ENCODE measurements at regions not wholly inside any gene's neighbourhood (a gene's known extent, or its start where the extent isn't known, plus 50 kb on each side); places are given as distances from the start of the nearest gene placed in this dataset.

- Histone ChIP-seq H3K4me1 (ENCODE audit: control insufficient read depth in 4 of 4, insufficient read depth in 4 of 4, low read length in 3 of 4) (no peaks in the 10 kb centered on the region), H3K27ac (ENCODE audit: low read depth in 1 of 2, low read length in 2 of 2) (no peak overlapping the region), H3K4me3 (ENCODE audit: low read depth in 1 of 3, low read length in 3 of 3) (no peak overlapping the region), H3K9ac (ENCODE audit: low read depth in 1 of 2, low read length in 2 of 2) (no peak overlapping the region), H3K36me3 (ENCODE audit: control insufficient read depth in 4 of 4, insufficient read depth in 3 of 4, low read depth in 1 of 4, low read length in 3 of 4) (no peaks in the 10 kb centered on the region), H3K27me3 (ENCODE audit: control insufficient read depth in 4 of 4, insufficient read depth in 4 of 4, low read length in 3 of 4) (no peaks in the 10 kb centered on the region), H3K9me3 (ENCODE audit: control insufficient read depth in 4 of 4, low read length in 3 of 4) (no peaks in the 10 kb centered on the region)
- TF ChIP-seq RXRA (IDR thresholded peaks at IDR 0.05), result no peak
- no peak for TF ChIP-seq HNF4G (IDR thresholded peaks at IDR 0.05)
- TF ChIP-seq ATF3 (IDR thresholded peaks at IDR 0.05), result no peak
- TF ChIP-seq GABPA (IDR thresholded peaks at IDR 0.05 in 1 of 2, conservative IDR thresholded peaks at IDR 0.05 in 1 of 2), result no peak
- no peak for TF ChIP-seq CTCF (IDR thresholded peaks at IDR 0.05; ENCODE audit: low read depth, low read length, missing input control)
- no peak for TF ChIP-seq NR2F2 (IDR thresholded peaks at IDR 0.05)
- TF ChIP-seq MAX (IDR thresholded peaks at IDR 0.05), result no peak
- no peak for TF ChIP-seq HNF4A (conservative IDR thresholded peaks at IDR 0.05)
- DNase-seq (ENCODE audit: low spot score), result no peak
- WGBS, result 57% methylated on average over 5 of the region's 5 CpGs
Measured at GRCh38 chr6:92826633-92827032, 592.7 kb downstream of the EPHA7 start.

GRCh38 chr6:92822222-92822621 lies 597.1 kb downstream of the EPHA7 start:
- WGBS, result 61% methylated on average over 4 of the region's 4 CpGs
- H3K9ac ChIP-seq (ENCODE audit: low read depth in 1 of 2, low read length in 2 of 2), result no peak overlapping the region

More at GRCh38 chr6:92822222-92822621, 597.1 kb downstream of the EPHA7 start:
- DNase-seq (ENCODE audit: low spot score), result no peak
- no peak overlapping the region for H3K4me3 ChIP-seq (ENCODE audit: low read depth in 1 of 3, low read length in 3 of 3)
- no peaks in the 10 kb centered on the region for H3K27me3 ChIP-seq (ENCODE audit: control insufficient read depth in 4 of 4, insufficient read depth in 4 of 4, low read length in 3 of 4)
- no peaks in the 10 kb centered on the region for H3K36me3 ChIP-seq (ENCODE audit: control insufficient read depth in 4 of 4, insufficient read depth in 3 of 4, low read depth in 1 of 4, low read length in 3 of 4)
- TF ChIP-seq HNF4A (conservative IDR thresholded peaks at IDR 0.05), result no peak
- no peak for TF ChIP-seq JUND (IDR thresholded peaks at IDR 0.05)
- TF ChIP-seq MAX (IDR thresholded peaks at IDR 0.05), result no peak
- TF ChIP-seq RAD21 (IDR thresholded peaks at IDR 0.05), result no peak
- TF ChIP-seq REST (IDR thresholded peaks at IDR 0.05), result no peak
- TF ChIP-seq TAF1 (conservative IDR thresholded peaks at IDR 0.05), result no peak
- TF ChIP-seq HNF4G (IDR thresholded peaks at IDR 0.05), result no peak
- no peak for TF ChIP-seq ZBTB33 (IDR thresholded peaks at IDR 0.05)
- no peak for TF ChIP-seq NR2F2 (IDR thresholded peaks at IDR 0.05)
- TF ChIP-seq FOXA2 (IDR thresholded peaks at IDR 0.05), result no peak
- no peak for TF ChIP-seq EGR1 (IDR thresholded peaks at IDR 0.05; ENCODE audit: low read depth in 2 of 2)
- no peak for TF ChIP-seq FOXA1 (IDR thresholded peaks at IDR 0.05)
- no peak for TF ChIP-seq RXRA (IDR thresholded peaks at IDR 0.05)
- TF ChIP-seq YY1 (IDR thresholded peaks at IDR 0.05), result no peak
- no peak for TF ChIP-seq SP1 (IDR thresholded peaks at IDR 0.05)
- no peak for TF ChIP-seq CTCF (IDR thresholded peaks at IDR 0.05; ENCODE audit: low read depth, low read length, missing input control)
- no peaks in the 10 kb centered on the region for H3K4me1 ChIP-seq (ENCODE audit: control insufficient read depth in 4 of 4, insufficient read depth in 4 of 4, low read length in 3 of 4)
- H3K9me3 ChIP-seq (ENCODE audit: control insufficient read depth in 4 of 4, low read length in 3 of 4), result no peaks in the 10 kb centered on the region
- H3K27ac ChIP-seq (ENCODE audit: low read depth in 1 of 2, low read length in 2 of 2), result no peak overlapping the region

Measured in liver (tissue), 8 donors.